ENCODE measurements at regions not wholly inside any gene's neighbourhood (a gene's known extent, or its start where the extent isn't known, plus 50 kb on each side); places are given as distances from the start of the nearest gene placed in this dataset.

DNA sequence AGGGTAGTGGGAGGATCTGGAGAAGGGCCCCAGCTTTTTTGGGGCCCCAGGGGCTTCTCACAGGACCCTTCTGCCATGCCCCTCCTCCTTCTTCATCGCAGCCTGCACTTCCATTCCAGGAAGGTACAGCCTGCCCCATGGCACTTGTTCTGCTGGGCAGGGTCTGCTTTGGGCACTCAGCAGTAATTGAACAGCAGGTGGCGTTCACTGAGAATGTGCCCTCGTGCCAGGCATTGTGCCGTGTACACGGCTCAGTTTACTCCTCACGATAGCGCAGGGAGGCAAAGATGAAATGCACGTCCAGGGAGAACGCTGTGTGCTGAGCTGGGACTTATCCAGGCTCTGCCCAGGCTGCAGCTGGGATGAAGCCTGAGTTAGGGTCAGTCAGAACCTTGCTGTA, 54.8 kb upstream of the ASB18 start:
- TF ChIP-seq, protein P1, sequence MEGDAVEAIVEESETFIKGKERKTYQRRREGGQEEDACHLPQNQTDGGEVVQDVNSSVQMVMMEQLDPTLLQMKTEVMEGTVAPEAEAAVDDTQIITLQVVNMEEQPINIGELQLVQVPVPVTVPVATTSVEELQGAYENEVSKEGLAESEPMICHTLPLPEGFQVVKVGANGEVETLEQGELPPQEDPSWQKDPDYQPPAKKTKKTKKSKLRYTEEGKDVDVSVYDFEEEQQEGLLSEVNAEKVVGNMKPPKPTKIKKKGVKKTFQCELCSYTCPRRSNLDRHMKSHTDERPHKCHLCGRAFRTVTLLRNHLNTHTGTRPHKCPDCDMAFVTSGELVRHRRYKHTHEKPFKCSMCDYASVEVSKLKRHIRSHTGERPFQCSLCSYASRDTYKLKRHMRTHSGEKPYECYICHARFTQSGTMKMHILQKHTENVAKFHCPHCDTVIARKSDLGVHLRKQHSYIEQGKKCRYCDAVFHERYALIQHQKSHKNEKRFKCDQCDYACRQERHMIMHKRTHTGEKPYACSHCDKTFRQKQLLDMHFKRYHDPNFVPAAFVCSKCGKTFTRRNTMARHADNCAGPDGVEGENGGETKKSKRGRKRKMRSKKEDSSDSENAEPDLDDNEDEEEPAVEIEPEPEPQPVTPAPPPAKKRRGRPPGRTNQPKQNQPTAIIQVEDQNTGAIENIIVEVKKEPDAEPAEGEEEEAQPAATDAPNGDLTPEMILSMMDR (conservative IDR thresholded peaks at IDR 0.05; ENCODE audit: low read length), result peak; percentile 55
- TF ChIP-seq EZH2phosphoT487 (IDR thresholded peaks at IDR 0.05; ENCODE audit: borderline replicate concordance, low read depth, low read length), result no peak

Data from OCI-LY7 (cell line).